ENCODE measurements at regions not wholly inside any gene's neighbourhood (a gene's known extent, or its start where the extent isn't known, plus 50 kb on each side); places are given as distances from the start of the nearest gene placed in this dataset.
"Not testable (repeated sequence)": the region's sequence is repeated elsewhere in the genome, so short reads cannot be mapped to it uniquely, and the experiment has no call there.

GRCh38 chrX:132302687-132303086 is 83.4 kb upstream of the RAP2C start:
- not testable (repeated sequence) for DNase-seq (ENCODE audit: low spot score)

GRCh38 chrX:132294776-132295495 is 75.7 kb upstream of the RAP2C start:
- DNase-seq (ENCODE audit: low spot score), result no peak

- DNase-seq (ENCODE audit: low spot score), result no peak
These were observed 74.9 kb upstream of the RAP2C start for GRCh38 chrX:132294192-132294591.

GRCh38 chrX:132292793-132293192 is 73.5 kb upstream of the RAP2C start:
- DNase-seq (ENCODE audit: low spot score), result peak; percentile 47

GRCh38 chrX:132277953-132278614 is 58.8 kb upstream of the RAP2C start:
- DNase-seq (ENCODE audit: low spot score), result no peak

- DNase-seq (ENCODE audit: low spot score), result no peak
These were observed 53.6 kb upstream of the RAP2C start for GRCh38 chrX:132272826-132273225.

GRCh38 chrX:132271311-132271778 is 52.1 kb upstream of the RAP2C start:
- DNase-seq (ENCODE audit: low spot score), result no peak

- DNase-seq (ENCODE audit: low spot score), result no peak
These were observed 51.5 kb upstream of the RAP2C start for GRCh38 chrX:132270699-132271098.

- no peak for DNase-seq (ENCODE audit: low spot score)
These were observed 50.8 kb upstream of the RAP2C start for GRCh38 chrX:132270021-132270420.

Measured in CD4-positive, alpha-beta T cell treated with Interleukin-2 at 100 ng/mL for 4 hours (primary cell).